Epidermal melanocyte (primary cell): ENCODE measurements at regions not wholly inside any gene's neighbourhood (a gene's known extent, or its start where the extent isn't known, plus 50 kb on each side); places are given as distances from the start of the nearest gene placed in this dataset.

Experiments used
- DNase-seq: peaks from one replicate; pipeline ENCODE4 v3.0.0; 2011; ENCODE audit warnings: low spot score; ENCODE audit not compliant: insufficient read length

DNA sequence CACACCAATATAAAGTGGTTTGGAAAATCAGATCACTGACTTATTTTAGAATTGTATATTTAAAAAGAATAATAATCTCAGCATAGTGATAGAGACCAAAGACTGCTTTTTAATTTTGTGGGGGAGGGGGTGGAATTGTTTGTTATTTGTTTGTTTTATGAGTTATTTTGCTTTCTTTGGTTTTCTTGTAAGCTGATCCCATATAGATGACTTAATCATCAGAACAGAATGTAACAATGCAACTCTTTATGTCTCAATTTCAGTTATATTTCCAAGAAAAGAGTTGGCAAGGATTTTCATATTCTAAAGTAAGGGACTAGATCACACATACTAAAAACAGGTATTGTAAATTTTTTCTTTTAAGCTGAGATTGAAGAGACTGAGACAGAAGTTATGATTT lies 984.9 kb downstream of the TLE4 start:
- DNase-seq: no peak

DNA sequence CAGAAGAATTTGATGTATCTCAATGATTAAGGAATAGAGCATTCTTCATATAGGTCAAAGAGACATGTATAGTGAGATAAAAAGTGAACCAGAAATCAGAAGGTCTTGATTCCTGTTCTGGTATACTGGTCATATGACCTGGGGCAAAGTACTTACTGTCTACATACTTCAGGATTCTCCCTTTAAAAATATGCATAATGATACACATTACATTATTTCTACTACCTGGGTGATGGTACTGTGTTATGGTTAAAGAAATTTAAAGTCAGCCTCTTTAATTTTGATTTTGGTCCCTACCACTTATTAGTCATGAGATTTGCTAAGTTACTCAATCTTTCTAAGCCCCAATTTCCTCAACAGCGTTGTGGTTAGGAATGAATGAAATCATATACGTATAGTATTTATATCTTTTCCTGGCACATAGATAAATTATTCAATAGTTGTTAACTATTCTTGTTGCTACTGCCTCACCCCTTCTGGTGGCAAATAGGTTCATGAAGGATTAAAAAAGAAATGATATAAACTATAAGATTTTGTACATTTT lies 984.1 kb downstream of the TLE4 start:
- no peak for DNase-seq

DNA sequence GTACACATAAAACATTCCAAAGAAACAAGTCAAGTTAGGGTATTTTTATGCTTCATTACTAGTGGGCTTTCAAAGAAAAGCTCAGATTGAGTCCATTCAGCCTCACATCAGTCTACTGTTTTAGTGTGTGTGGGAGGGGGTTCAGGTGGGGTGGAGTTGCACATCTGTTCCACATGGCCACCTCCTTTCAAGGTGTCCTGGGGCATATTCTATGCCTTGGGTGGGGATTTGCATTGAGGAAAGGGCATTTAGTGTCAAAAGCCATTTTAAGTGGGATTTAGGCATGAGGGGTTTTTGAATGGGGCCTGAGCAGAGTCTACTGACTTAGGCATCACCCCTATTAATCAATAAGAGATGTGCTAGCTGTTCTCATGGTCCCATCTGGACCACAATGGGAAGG lies 983.1 kb downstream of the TLE4 start:
- DNase-seq: no peak

DNA sequence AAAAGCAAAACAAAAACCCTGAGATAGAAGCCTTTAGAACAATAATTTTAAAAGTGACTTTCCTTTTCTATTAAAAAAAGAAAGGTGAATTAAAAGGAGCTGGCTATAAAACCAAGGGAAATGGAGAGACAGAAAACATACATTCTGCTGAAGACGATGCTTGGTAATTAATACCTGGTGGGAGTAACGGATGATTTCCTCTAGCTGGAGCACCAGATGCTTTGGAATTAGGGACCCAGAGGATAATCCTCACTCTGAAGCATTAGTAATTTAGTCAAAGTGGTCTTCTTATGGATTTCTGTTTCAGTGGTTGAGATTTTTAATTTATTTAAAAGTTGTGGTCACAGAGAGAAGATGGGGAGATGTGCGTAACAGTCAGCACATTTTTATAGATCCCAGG lies 982.5 kb downstream of the TLE4 start:
- no peak for DNase-seq

DNA sequence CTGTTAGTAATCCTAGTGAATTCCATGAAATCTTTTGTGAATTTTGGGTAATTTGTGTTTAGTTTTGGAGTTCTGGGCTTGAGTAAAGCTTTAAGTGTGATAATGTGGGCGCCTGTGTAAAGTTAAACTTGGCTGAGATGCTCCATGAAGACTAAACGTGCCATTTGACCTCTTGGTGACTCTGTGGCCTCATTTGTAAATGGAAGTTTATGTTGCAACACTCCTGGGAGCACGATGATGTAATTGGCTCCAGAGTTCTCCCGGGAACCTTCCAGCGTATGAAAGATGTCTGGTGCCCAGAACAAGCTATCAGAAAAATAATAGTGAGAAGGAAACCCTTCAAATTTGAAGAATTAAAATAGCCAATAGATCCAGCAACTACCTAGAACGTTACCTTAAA lies 981.2 kb downstream of the TLE4 start:
- no peak for DNase-seq

GRCh38 chr9:80550181-80550580 lies 978.4 kb downstream of the TLE4 start:
- DNase-seq: no peak

GRCh38 chr9:80547613-80548012 lies 975.8 kb downstream of the TLE4 start:
- no peak for DNase-seq

- DNase-seq: no peak
Observed at GRCh38 chr9:80540387-80540786, 968.6 kb downstream of the TLE4 start.

GRCh38 chr9:80538976-80539375 lies 967.2 kb downstream of the TLE4 start:
- DNase-seq: no peak

DNA sequence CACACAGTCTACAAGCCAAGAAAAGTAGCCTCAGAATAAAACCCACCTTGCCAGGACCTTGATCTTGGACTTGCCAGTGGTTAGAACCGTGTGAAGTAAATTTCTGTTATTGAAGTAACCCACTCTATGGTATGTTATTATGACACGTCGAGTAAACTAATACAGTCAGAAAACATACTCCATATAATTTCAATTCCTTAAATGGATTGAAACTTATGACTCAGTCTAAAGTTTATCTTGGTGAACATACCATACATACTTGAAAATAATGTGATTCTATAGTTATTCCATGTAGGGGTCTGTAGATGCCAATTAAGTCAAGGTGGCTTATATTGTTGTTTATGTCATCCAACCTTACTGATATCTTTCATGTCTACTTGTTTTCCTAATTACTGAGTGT lies 950.7 kb downstream of the TLE4 start:
- no peak for DNase-seq

DNA sequence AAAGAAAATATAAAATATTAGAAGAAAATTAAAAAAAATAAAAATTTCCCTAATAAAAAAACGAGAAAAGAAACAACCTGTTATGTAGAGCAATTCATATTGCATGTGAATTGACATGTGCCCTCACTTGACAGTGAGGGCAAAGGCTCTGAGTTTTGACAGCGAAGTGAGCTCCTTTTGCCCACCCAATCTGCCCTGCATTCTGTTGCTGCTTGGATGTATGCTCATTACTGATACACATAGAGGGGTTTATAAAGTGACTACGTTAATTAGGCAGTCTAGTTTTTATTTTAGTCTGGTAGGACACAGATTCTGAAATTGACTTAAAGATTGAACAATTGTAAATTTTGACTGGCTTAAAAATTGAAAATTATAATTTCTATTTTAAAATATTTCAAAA lies 949.4 kb downstream of the TLE4 start:
- DNase-seq: no peak

DNA sequence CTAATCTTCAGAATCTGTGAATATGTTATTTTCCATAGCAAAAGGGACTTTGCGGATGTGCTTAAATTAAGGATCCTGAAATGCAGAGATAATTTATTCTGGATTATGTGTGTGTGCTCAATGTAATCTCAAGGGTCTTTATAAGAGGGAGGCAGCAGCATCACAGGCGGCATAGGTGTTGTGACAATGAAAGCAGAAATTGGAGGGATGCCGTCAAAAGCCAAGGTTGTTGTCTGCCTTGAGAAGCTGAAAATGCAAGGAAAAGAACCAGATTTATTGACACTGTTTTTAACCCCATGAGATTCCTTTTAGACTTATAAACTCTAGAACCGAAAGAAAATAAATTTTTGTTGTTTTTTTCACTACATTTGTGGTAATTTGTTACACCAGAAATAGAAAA lies 948.5 kb downstream of the TLE4 start:
- no peak for DNase-seq

DNA sequence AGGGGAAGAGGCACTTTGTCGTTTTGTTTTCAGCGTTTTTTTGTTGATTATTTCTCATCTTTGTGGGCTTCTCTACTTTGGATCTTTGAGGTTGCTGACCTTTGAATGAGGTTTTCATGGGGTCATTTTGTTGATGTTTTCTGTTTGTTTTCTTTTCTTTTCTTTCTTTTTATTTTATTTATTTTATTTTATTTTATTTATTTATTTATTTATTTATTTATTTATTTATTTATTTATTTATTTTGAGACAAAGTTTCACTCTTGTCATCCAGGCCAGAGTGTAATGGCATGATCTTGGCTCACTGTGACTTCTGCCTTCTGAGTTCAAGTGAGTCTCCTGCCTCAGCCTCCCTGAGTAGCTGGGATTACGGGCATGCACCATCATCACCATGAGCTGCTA lies 946.7 kb downstream of the TLE4 start:
- no peak for DNase-seq

DNA sequence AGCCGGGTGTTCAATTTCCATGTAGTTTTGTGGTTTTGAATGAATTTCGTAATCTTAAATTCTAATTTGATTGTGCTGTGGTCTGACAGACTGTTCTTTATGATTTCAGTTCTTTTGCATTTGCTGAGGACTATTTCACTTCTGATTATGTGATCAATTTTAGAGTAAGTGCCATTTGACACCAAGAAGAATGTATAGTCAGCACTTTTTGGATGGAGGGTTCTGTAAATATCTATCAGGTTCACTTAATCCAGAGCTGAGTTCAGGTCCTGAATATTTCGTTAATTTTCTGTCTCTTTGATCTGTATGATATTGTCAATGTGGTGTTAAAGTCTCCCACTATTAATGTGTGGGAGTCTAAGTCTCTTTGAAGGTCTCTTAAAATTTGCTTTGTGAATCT lies 944.9 kb downstream of the TLE4 start:
- no peak for DNase-seq

DNA sequence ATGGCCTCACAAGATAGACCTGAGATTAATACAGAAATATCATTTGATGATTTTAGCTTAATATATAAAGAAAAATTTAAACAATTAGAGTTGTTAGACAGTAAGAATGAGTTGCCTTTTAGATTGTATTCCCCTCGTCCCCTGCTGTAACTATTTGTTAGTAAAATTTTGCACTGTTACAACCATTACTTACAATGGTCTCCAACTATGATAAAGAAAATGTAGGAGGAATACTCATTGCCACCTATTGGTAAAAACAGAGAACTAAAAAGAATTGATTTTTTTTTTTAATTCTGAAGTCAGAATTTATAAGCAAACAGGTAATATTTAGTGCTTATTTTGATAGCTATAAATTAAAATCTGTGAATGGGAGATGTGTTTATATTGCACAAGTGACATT lies 937.6 kb downstream of the TLE4 start:
- DNase-seq: no peak

DNA sequence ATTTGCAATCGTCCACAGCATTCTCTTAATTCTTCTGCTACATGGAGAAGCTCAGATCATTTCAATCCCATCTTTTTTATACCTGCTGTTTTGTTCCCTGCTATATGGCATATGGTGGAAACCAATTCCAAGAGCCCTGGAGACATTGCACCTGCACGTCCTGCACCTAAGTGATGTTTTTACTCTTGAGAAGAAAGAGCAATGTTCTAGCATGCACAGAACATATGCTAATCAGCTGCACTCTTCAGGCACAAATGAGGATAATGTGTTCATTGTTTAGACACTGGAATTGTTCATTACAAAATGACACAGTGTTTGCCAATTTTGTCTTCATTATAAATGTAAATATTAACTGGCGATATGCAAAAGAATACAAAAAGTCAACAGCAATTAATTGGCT lies 935.8 kb downstream of the TLE4 start:
- DNase-seq: no peak

GRCh38 chr9:80504601-80505230 lies 933.0 kb downstream of the TLE4 start:
- no peak for DNase-seq

- no peak for DNase-seq
Observed at GRCh38 chr9:80503671-80504281, 932.0 kb downstream of the TLE4 start.

DNA sequence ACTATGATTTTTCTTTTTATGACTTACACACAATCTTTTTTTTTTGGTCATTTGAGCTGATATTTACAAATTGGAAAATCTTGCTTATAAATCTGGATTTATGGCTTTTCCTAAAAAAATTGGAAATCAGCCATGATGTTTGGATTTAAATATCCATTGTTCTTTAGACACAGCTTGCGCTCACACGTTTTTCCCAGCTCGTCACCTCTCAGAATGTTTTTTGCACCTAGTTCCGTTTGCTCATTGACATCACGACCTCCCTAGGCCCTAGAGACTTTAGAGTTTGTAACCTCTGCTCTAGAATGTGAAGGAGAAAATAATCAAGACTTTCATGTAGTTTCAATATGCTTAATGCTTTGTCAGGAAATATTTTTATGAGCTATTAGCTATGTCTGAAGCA lies 930.5 kb downstream of the TLE4 start:
- no peak for DNase-seq

- DNase-seq: no peak
Observed at GRCh38 chr9:80501635-80502034, 929.9 kb downstream of the TLE4 start.

DNA sequence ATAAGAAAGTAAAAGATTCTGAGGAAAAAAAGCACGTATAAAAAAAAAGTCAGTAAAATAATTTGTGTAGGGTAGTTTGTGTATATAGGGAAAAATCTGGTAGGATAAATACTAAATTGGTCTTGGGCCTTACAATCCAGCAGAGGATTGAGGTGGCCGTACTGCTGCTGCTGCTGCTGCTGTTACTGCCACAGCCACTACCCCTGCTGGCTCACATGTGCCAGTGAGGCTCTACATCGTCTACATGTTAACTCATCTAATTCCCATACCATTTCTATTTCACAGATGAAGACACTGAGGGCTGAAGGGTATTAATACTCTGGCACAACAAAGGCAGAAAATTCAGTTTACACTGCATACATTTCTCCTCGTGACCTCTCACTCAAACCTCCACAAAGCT lies 928.5 kb downstream of the TLE4 start:
- DNase-seq: no peak

DNA sequence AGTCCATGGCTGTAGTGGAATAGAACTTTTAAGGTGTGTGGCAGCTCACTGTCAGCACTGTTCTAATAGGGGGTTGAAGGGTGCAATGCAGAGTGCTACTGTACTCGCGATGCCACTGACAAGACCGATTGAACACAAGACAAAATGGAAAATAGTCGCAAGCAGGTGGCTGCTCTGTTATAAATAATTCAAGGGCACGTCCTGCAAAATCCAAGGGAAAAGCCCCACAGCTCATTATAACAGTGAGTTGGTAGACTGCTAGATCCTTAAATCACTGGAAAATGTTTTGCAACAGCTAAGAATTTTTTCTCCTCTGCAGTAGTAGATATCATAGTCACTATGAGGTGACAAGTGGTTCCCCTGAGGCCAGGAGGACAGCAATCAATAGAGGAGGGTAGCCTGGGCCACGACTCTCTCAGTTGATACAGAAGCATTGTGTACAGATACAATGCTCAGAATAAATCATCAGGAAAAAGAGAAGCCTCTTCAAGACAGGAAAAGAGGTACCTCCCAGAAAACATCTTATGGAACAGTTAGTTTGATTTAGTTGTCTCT lies 926.3 kb downstream of the TLE4 start:
- DNase-seq: no peak

GRCh38 chr9:80496901-80497556 lies 925.3 kb downstream of the TLE4 start:
- DNase-seq: no peak
